A673 (cell line): ENCODE measurements at regions not wholly inside any gene's neighbourhood (a gene's known extent, or its start where the extent isn't known, plus 50 kb on each side); places are given as distances from the start of the nearest gene placed in this dataset.

Experiments
- CTCF ChIP-seq: fragments of 300-800, 200-600 bp; sonication (generic); conservative IDR thresholded peaks from 2 replicates; pipeline ENCODE4 v1.5.1; 2017; ENCODE audit warnings: low read depth, mild to moderate bottlenecking, antibody characterized with exemption, low read length, moderate library complexity, mixed read lengths
- EZH2 ChIP-seq: fragments of 200-600 bp; sonication (generic); IDR thresholded peaks from 2 replicates; pipeline ENCODE4 v1.6.1; 2017; ENCODE audit warnings: borderline replicate concordance, low read depth, mild to moderate bottlenecking, mixed read lengths, antibody characterized with exemption, low read length; ENCODE audit not compliant: poor library complexity, severe bottlenecking

DNA sequence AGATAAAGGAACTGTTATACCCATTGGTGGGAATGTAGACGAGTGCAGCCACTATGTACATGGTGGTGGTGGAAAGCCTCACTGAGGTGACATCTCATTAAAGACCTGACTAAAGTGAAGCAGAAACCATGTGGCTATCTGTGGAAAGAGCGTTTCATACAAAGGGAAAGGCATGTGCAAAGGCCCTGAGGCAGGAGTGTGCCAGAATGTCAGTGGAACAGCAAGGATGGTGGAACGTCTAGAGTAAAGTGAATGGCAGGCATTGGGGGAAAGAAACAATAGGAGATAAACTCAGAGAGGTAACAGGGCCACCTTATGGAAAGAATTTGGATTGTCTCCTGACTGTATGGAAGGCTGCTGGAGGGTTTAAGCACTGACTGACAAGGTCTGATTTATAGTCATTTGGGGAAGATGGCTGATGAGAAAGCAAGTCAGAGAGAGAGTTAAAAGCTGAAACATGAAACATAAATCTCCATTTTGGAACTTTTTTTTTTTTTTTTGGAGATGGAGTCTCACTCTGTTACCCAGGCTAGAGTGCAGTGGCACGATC lies 245.7 kb downstream of the STK31 start:
- no peak for TF ChIP-seq CTCF
- TF ChIP-seq EZH2, result no peak
